Breast epithelium (tissue), 4 donors: ENCODE measurements at regions not wholly inside any gene's neighbourhood (a gene's known extent, or its start where the extent isn't known, plus 50 kb on each side); places are given as distances from the start of the nearest gene placed in this dataset.

Experiments
- DNase-seq, 2 donors: peaks; one replicate each; pipeline ENCODE4 v3.0.0-alpha.2; 2019; ENCODE audit warnings: low spot score in 2 of 2
- H3K27ac ChIP-seq, 2 donors: fragments of 200-600 bp; sonication (generic) in 1 of 2; one replicate each; pipeline ENCODE4 v1.5.1; 2016 to 2019; ENCODE audit warnings: mild to moderate bottlenecking in 1 of 2
- H3K27me3 ChIP-seq, 2 donors: fragments of 200-600 bp; sonication (generic) in 1 of 2; one replicate each; pipeline versions ENCODE4 v1.5.1 to v1.6.0; 2017 to 2019; ENCODE audit warnings: control low read depth in 1 of 2, mild to moderate bottlenecking in 1 of 2
- H3K36me3 ChIP-seq: fragments of 200-600 bp; one replicate; pipeline ENCODE4 v1.5.1; 2019
- H3K4me1 ChIP-seq, 2 donors: fragments of 200-600 bp; sonication (generic); one replicate each; pipeline ENCODE4 v1.5.1; 2016 to 2019; ENCODE audit warnings: control low read depth in 1 of 2
- H3K4me3 ChIP-seq, 3 donors: fragments of 200-600 bp; sonication (generic); 1 replicate in 2 of 3; 2 replicates in 1 of 3; pipeline ENCODE4 v1.5.1; 2016 to 2019; ENCODE audit warnings: mild to moderate bottlenecking in 3 of 3, moderate library complexity in 2 of 3
- H3K9me3 ChIP-seq, 2 donors: fragments of 200-600 bp; sonication (generic) in 1 of 2; one replicate each; pipeline ENCODE4 v1.5.1; 2016 to 2019; ENCODE audit warnings: control low read depth in 1 of 2
- POLR2A ChIP-seq: fragments of 450-650 bp; IDR thresholded peaks from one replicate; pipeline ENCODE4 v1.6.1; 2016; ENCODE audit warnings: antibody characterized with exemption, mild to moderate bottlenecking, moderate library complexity
- POLR2AphosphoS5 ChIP-seq, 3 donors: sonication (generic); formaldehyde crosslinking; IDR thresholded peaks; one replicate each; pipeline ENCODE4 v1.6.1; 2017; ENCODE audit warnings: antibody characterized with exemption in 3 of 3
- intact Hi-C: fragments of 100-400 bp; cut with DNase I; formaldehyde crosslinking; loops from one replicate; pipeline ENCODE4 v1.15.1; 2023; ENCODE audit warnings: low total_unique reads
- TF ChIP-seq, protein P1 (sequence below), 3 donors: fragments of 450-650 bp; IDR thresholded peaks; one replicate each; pipeline ENCODE4 v1.5.1; 2016 to 2017; ENCODE audit warnings: antibody characterized with exemption in 3 of 3, mild to moderate bottlenecking in 3 of 3, moderate library complexity in 3 of 3

DNA sequence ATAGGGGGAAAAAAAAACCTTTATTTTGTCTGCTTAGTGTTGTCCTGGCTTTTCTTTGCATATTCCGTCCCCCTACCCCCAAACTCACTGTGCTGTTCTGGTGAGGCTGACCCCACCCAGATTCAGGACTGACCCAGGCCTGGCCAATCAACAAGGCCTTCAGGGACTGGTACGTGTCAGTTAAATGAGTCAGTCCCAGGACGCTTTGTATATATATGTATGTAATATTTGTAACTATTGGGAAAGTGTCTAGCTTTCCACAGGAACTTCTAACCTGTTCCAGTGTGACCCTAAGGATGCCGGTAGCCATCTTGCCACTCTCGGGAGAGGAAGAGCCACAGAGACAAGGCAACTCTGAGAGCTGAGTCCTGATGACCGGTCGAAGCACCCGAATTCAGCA is 107.4 kb downstream of the VCPKMT start:
- TF ChIP-seq POLR2AphosphoS5 (IDR thresholded peaks at IDR 0.05): no peak
- no peak for TF ChIP-seq POLR2A
- TF ChIP-seq, protein P1, sequence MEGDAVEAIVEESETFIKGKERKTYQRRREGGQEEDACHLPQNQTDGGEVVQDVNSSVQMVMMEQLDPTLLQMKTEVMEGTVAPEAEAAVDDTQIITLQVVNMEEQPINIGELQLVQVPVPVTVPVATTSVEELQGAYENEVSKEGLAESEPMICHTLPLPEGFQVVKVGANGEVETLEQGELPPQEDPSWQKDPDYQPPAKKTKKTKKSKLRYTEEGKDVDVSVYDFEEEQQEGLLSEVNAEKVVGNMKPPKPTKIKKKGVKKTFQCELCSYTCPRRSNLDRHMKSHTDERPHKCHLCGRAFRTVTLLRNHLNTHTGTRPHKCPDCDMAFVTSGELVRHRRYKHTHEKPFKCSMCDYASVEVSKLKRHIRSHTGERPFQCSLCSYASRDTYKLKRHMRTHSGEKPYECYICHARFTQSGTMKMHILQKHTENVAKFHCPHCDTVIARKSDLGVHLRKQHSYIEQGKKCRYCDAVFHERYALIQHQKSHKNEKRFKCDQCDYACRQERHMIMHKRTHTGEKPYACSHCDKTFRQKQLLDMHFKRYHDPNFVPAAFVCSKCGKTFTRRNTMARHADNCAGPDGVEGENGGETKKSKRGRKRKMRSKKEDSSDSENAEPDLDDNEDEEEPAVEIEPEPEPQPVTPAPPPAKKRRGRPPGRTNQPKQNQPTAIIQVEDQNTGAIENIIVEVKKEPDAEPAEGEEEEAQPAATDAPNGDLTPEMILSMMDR (IDR thresholded peaks at IDR 0.05): no peak
- DNase-seq: no peak
- intact Hi-C loops: loop anchor here (10.0 kb wide), 1 partner anchor 114 kb away; the partner anchor contains the start of gene ARF6

DNA sequence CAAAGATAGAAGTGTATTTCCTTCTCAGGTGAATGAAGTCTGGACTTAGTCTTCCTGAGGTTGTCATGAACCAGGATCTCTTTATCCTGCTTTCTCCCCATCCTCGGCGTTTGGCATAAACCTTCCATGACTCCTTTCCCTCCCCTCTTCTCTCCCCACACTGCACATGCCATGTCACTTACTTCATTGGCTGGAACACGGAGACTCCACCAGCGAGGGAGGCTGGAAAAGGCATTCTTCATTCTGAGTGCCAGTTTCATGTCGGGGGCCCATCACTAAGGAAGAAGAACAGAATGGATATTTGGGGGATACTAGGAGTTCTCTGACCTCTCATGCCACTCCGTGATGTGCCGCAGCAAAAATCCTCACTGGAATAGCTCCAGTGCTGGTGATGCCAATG is 105.6 kb downstream of the VCPKMT start:
- intact Hi-C loops: no loop called here
- no peaks in the 10 kb centered on the region for H3K36me3 ChIP-seq
- no peak overlapping the region for H3K27ac ChIP-seq
- DNase-seq: no peak
- no peak overlapping the region for H3K4me3 ChIP-seq
- H3K9me3 ChIP-seq: no peaks in the 10 kb centered on the region
- TF ChIP-seq POLR2A (no peak), POLR2AphosphoS5 (IDR thresholded peaks at IDR 0.05) (no peak)
- TF ChIP-seq, protein P1 (IDR thresholded peaks at IDR 0.05): no peak
- H3K27me3 ChIP-seq: no peaks in the 10 kb centered on the region
- no peaks in the 10 kb centered on the region for H3K4me1 ChIP-seq

More for the DNA sequence above, 107.4 kb downstream of the VCPKMT start:
- Histone ChIP-seq H3K4me3 (no peak overlapping the region), H3K36me3 (no peaks in the 10 kb centered on the region), H3K4me1 (no peaks in the 10 kb centered on the region), H3K9me3 (no peaks in the 10 kb centered on the region), H3K27ac (peak overlapping the region; percentile 61 to 64), H3K27me3 (no peaks in the 10 kb centered on the region)

DNA sequence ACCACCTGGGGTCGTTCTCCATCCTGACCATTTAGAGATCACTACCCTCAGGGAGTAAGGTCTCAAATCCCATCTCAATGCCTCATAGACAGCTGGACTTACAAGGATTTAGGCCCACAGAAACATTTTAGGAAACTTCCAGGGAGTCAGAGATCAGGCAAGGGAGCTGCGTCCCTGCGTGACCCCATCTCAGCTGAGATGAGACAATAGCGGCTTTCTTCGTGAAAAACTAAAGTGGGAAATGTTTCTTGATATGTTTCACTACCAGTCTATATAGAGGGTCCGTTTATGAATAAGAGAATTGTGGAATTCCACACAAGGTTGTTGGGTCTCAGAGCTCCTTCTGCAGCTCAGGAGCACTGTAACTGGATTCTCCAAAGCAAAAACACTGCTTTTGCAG is 105.1 kb downstream of the VCPKMT start:
- H3K27me3 ChIP-seq: no peaks in the 10 kb centered on the region
- intact Hi-C loops: no loop called here
- H3K4me3 ChIP-seq: no peak overlapping the region
- no peak overlapping the region for H3K27ac ChIP-seq
- TF ChIP-seq POLR2AphosphoS5 (IDR thresholded peaks at IDR 0.05): no peak
- TF ChIP-seq POLR2A: no peak
- TF ChIP-seq, protein P1 (IDR thresholded peaks at IDR 0.05): no peak
- DNase-seq: no peak
- H3K9me3 ChIP-seq: no peaks in the 10 kb centered on the region
- H3K36me3 ChIP-seq: no peaks in the 10 kb centered on the region
- H3K4me1 ChIP-seq: no peaks in the 10 kb centered on the region

DNA sequence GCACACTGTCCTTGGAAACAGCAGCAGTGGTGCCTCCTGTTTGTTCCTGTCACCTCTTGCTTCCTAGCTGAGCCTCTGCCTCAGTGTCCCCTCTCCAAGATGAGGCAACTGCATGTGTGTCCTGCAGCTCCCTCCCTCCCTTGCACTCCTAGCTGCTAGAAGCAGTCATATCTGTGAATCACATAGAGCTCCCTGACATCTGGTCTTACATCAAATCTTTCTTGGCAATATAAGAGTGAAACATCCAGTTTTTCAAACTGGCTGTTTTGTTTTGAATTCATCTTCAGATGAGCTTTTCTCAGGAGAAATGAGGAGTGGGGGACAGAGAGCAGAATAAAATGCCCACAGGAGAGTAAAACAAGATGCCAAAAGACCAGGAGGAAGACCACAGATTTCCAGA is 103.7 kb downstream of the VCPKMT start:
- TF ChIP-seq, protein P1 (IDR thresholded peaks at IDR 0.05): no peak
- no peak for TF ChIP-seq POLR2AphosphoS5 (IDR thresholded peaks at IDR 0.05)
- no peak for TF ChIP-seq POLR2A
- H3K4me3 ChIP-seq: no peak overlapping the region
- intact Hi-C loops: no loop called here

DNA sequence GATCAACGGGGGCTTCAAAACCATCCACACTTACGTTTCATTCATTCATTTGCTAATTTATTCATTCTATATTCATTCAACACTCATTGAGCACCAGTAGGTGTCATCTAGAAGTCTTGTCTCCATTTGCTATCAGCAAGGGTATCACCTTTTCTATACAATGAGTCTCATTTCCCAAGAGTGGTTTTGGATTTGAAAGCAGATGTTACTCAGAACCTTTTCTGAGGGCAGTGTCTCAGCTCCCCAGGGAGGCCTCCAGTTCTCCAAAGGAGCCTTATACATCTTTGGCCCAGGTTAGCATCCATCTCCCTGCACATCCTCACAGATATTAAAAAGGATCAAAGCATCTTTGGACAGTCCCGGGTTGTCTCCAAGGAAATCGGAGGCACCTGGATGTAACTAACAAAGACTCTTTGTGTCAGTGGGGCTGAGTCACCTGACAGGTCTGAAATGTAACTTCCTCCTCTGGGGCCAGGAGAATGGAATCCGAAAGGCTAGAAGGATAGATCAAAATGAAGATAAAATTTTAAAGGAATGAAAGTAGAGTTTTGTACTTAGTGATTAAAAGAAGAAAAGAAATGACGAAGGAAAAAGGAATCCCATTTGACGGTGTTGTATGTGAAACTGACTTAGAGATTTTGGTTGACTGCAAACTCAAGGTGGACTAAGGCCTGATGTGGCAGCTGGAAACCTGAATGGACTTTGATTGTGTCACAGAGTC is 103.0 kb downstream of the VCPKMT start:
- Histone ChIP-seq H3K36me3 (no peaks in the 10 kb centered on the region), H3K27me3 (no peaks in the 10 kb centered on the region), H3K9me3 (no peaks in the 10 kb centered on the region), H3K4me3 (no peak overlapping the region), H3K4me1 (peaks cover 0 to 3% of the 10 kb centered on the region in 2 donors), H3K27ac (peak overlapping the region; percentile 84 to 92)
- TF ChIP-seq, protein P1 (IDR thresholded peaks at IDR 0.05): no peak
- TF ChIP-seq POLR2A: no peak
- DNase-seq: peak in 1 of 2 donors; percentile 83
- intact Hi-C loops: no loop called here

More for the DNA sequence above, 103.7 kb downstream of the VCPKMT start:
- Histone ChIP-seq H3K27me3 (no peaks in the 10 kb centered on the region), H3K27ac (peak overlapping the region; percentile 84 to 92), H3K4me1 (no peaks in the 10 kb centered on the region), H3K9me3 (no peaks in the 10 kb centered on the region), H3K36me3 (no peaks in the 10 kb centered on the region)
- DNase-seq: no peak
